Heart right ventricle (tissue), 16 donors: ENCODE measurements at regions not wholly inside any gene's neighbourhood (a gene's known extent, or its start where the extent isn't known, plus 50 kb on each side); places are given as distances from the start of the nearest gene placed in this dataset.

Experiments used
- ATAC-seq, 8 donors: fragments of 200-7000 bp; cut with Tn5 transposase; one replicate each; pipeline ENCODE4 v1.9.1; 2020; ENCODE audit warnings: mild to moderate bottlenecking in 8 of 8, moderate library complexity in 8 of 8, moderate number of reproducible peaks in 1 of 8
- DNase-seq, 2 donors: peaks; one replicate each; pipeline ENCODE4 v3.0.0-alpha.2; 2020
- H3K27ac ChIP-seq, 10 donors: fragments of 200-600 bp; sonication (generic) in 2 of 10; one replicate each; pipeline versions ENCODE4 v1.5.0 to v1.8.0; 2020 to 2022; ENCODE audit warnings: mild to moderate bottlenecking in 3 of 10
- H3K27me3 ChIP-seq, 7 donors: fragments of 200-600 bp; one replicate each; pipeline ENCODE4 v1.8.0; 2021 to 2022; ENCODE audit warnings: mild to moderate bottlenecking in 2 of 7
- H3K36me3 ChIP-seq, 9 donors: fragments of 200-600 bp; sonication (generic) in 1 of 9; one replicate each; pipeline versions ENCODE4 v1.5.0 to v1.8.0; 2020 to 2022; ENCODE audit warnings: mild to moderate bottlenecking in 2 of 9
- H3K4me1 ChIP-seq, 9 donors: fragments of 200-600 bp; sonication (generic) in 1 of 9; one replicate each; pipeline versions ENCODE4 v1.5.0 to v1.8.0; 2020 to 2022; ENCODE audit warnings: mild to moderate bottlenecking in 4 of 9
- H3K4me3 ChIP-seq, 10 donors: fragments of 200-600 bp; sonication (generic) in 2 of 10; one replicate each; pipeline versions ENCODE4 v1.5.0 to v1.8.0; 2020 to 2022; ENCODE audit warnings: mild to moderate bottlenecking in 7 of 10, moderate library complexity in 2 of 10
- H3K9me3 ChIP-seq, 11 donors: fragments of 200-600 bp in 10 of 11; sonication (generic) in 2 of 11; one replicate each; pipeline versions ENCODE4 v1.5.0 to v1.8.0; 2013 to 2022; ENCODE audit warnings: mild to moderate bottlenecking in 2 of 11, control low read depth in 1 of 11, moderate library complexity in 1 of 11
- WGBS, 2 donors: extraction: QIAGEN DNeasy Blood & Tissue Kit; methylation state at CpG; one replicate each; pipeline ENCODE4 v1.1.7; 2013; ENCODE audit warnings: inconsistent platforms in 1 of 2; 5-methylcytosine and 5-hydroxymethylcytosine counted together
- intact Hi-C, 10 donors: fragments of 100-400 bp; cut with DNase I; formaldehyde crosslinking; loops; one replicate each; pipeline versions ENCODE4 v1.11.1 to v1.14.2; 2022
- TF ChIP-seq, protein P1 (sequence below), 9 donors: fragments of 200-600 bp; sonication (generic) in 2 of 9; IDR thresholded peaks; one replicate each; pipeline versions ENCODE4 v1.5.0 to v1.8.0; 2021 to 2022; ENCODE audit warnings: antibody characterized with exemption in 9 of 9, mild to moderate bottlenecking in 5 of 9, moderate library complexity in 1 of 9
- donor health status: Arrhythmogenic right ventricular cardiomyopathy.
- donor health status: ischemic (EF 13 %, LVEDD 7.1; RV severe dilation, severe dysfunction).
- donor health status: healthy with polysubstance abuse.
- donor health status: DM: no; HTN: yes; CAD: no.
- donor health status: DM: no; HTN: no; CAD: no.
- donor health status: ischemic (EF 25% LVEDD 6.9; RV normal size, moderate dysfunction).
- donor health status: ischemic (EF 25% LVEDD 5.7; RV mildly dilated, moderate dysfunction).
- donor health status: healthy.
- donor health status: DM: yes; HTN: yes; CAD: no.
- donor health status: Ischemic cardiomyopathy.
- donor health status: ischemic (EF 35%, LVEDD 5.7; RV mildly dilated, moderate dysfunction).
- donor health status: nonischemic (EF 11% LVEDD 7.7; RV severe dilation, severe dysfunction).
- donor health status: DM: yes; HTN: yes; CAD: no.
- donor health status: PGD.
- donor health status: ischemic (EF 29% LVEDD 5.4; RV normal size, mild dysfunction).
- donor health status: nonischemic (EF 23%, LVEDD 6.1; RV moderate dilation, normal function).

GRCh38 chr3:161555320-161555719, 58.7 kb downstream of the OTOL1 start:
- intact Hi-C loops, result no loop called here
- WGBS, 2 donors, result 65 to 66% methylated on average over 3 of the region's 3 CpGs
- DNase-seq, result no peak
- H3K36me3 ChIP-seq, result no peaks in the 10 kb centered on the region
- H3K4me3 ChIP-seq, result no peak overlapping the region
- TF ChIP-seq, protein P1, sequence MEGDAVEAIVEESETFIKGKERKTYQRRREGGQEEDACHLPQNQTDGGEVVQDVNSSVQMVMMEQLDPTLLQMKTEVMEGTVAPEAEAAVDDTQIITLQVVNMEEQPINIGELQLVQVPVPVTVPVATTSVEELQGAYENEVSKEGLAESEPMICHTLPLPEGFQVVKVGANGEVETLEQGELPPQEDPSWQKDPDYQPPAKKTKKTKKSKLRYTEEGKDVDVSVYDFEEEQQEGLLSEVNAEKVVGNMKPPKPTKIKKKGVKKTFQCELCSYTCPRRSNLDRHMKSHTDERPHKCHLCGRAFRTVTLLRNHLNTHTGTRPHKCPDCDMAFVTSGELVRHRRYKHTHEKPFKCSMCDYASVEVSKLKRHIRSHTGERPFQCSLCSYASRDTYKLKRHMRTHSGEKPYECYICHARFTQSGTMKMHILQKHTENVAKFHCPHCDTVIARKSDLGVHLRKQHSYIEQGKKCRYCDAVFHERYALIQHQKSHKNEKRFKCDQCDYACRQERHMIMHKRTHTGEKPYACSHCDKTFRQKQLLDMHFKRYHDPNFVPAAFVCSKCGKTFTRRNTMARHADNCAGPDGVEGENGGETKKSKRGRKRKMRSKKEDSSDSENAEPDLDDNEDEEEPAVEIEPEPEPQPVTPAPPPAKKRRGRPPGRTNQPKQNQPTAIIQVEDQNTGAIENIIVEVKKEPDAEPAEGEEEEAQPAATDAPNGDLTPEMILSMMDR (IDR thresholded peaks at IDR 0.05), result no peak
- H3K27ac ChIP-seq, result no peak overlapping the region
- peaks cover 0 to 4% (median 0%) of the 10 kb centered on the region in 9 donors for H3K4me1 ChIP-seq
- H3K9me3 ChIP-seq, result no peaks in the 10 kb centered on the region
- ATAC-seq, result no peak
- H3K27me3 ChIP-seq, result peaks cover 0 to 21% (median 0%) of the 10 kb centered on the region in 7 donors

DNA sequence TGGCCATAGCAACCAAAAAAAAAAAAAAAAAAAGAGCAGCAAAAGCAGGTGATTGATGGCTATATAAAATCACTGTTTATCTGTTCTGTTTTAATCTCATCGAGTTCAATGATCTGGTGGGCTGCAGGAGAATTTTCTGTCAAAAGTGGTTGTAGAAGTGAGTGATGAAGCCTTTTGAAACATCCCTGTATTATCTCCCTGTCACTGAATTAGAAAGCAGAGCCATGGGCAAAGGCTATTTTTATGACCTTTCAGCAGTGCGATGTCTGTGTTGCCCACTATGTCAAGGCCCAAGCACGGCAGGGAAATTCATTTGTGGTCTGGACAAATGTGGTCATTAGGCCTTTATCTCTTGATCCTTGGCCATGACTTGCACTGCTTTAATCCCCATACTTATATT, 59.9 kb downstream of the OTOL1 start:
- H3K9me3 ChIP-seq, result no peaks in the 10 kb centered on the region
- ATAC-seq (no peak), DNase-seq (no peak)
- peaks cover 0 to 21% (median 0%) of the 10 kb centered on the region in 7 donors for H3K27me3 ChIP-seq
- TF ChIP-seq, protein P1 (IDR thresholded peaks at IDR 0.05), result no peak
- WGBS, 2 donors, result 26 to 44% methylated on average over 3 of the region's 3 CpGs
- H3K36me3 ChIP-seq, result no peaks in the 10 kb centered on the region
- H3K4me3 ChIP-seq, result no peak overlapping the region
- peaks cover 0 to 4% (median 0%) of the 10 kb centered on the region in 9 donors for H3K4me1 ChIP-seq
- H3K27ac ChIP-seq, result no peak overlapping the region
- intact Hi-C loops, result no loop called here

DNA sequence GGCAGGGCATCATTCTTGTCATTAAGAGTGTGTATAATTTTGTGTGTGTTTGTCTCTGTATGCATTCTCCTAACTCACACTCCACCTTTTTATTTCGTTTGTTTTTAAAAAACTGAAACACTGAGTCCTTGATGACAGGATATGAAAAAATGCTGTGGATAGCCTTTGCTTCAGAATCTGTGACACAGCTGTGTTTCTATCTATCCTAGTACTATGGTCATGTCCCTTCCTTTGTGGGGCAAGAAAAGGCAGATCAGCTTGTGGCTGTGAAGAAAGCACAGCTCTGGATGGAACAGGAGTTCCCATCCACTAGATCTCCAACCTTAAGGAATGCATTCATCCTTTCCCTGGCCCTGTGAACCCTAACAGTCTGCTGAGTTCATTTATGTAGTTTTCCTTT, 60.3 kb downstream of the OTOL1 start:
- no peak for DNase-seq
- no peak overlapping the region for H3K27ac ChIP-seq
- TF ChIP-seq, protein P1 (IDR thresholded peaks at IDR 0.05), result no peak
- H3K9me3 ChIP-seq, result no peaks in the 10 kb centered on the region
- WGBS, 2 donors, result 33 to 51% methylated on average over 1 of the region's 1 CpG
- no peaks in the 10 kb centered on the region for H3K36me3 ChIP-seq
- intact Hi-C loops, result no loop called here
- peaks cover 0 to 17% (median 0%) of the 10 kb centered on the region in 7 donors for H3K27me3 ChIP-seq
- no peak overlapping the region for H3K4me3 ChIP-seq
- no peak for ATAC-seq
- peaks cover 0 to 4% (median 0%) of the 10 kb centered on the region in 9 donors for H3K4me1 ChIP-seq

GRCh38 chr3:161557445-161558150, 61.0 kb downstream of the OTOL1 start:
- no peak overlapping the region for H3K27ac ChIP-seq
- peaks cover 0 to 4% (median 0%) of the 10 kb centered on the region in 9 donors for H3K4me1 ChIP-seq
- TF ChIP-seq, protein P1 (IDR thresholded peaks at IDR 0.05), result no peak
- no peaks in the 10 kb centered on the region for H3K36me3 ChIP-seq
- H3K9me3 ChIP-seq, result no peaks in the 10 kb centered on the region
- H3K27me3 ChIP-seq, result peaks cover 0 to 14% (median 0%) of the 10 kb centered on the region in 7 donors
- WGBS, 2 donors, result 71 to 72% methylated on average over 5 of the region's 5 CpGs
- ATAC-seq (no peak), DNase-seq (no peak)
- intact Hi-C loops, result no loop called here
- H3K4me3 ChIP-seq, result no peak overlapping the region
